Upper lobe of left lung (tissue), 6 donors: ENCODE measurements at regions not wholly inside any gene's neighbourhood (a gene's known extent, or its start where the extent isn't known, plus 50 kb on each side); places are given as distances from the start of the nearest gene placed in this dataset.

ENCODE experiments used
- ATAC-seq, 2 donors: fragments of 200-7000 bp; cut with Tn5 transposase; one replicate each; pipeline ENCODE4 v1.9.1; 2022; ENCODE audit warnings: mild to moderate bottlenecking in 2 of 2, moderate library complexity in 2 of 2; ENCODE audit not compliant: low FRiP score in 2 of 2
- DNase-seq, 2 donors: peaks; one replicate each; pipeline ENCODE4 v3.0.0-alpha.2; 2019 to 2020
- H3K27ac ChIP-seq, 4 donors: fragments of 200-600 bp; sonication (generic); one replicate each; pipeline ENCODE4 v1.5.1; 2016 to 2019
- H3K27me3 ChIP-seq, 4 donors: fragments of 200-600 bp; sonication (generic); one replicate each; pipeline ENCODE4 v1.5.1; 2017 to 2019
- H3K36me3 ChIP-seq, 4 donors: fragments of 200-600 bp; sonication (generic); one replicate each; pipeline ENCODE4 v1.5.1; 2016 to 2019
- H3K4me1 ChIP-seq, 4 donors: fragments of 200-600 bp; sonication (generic); one replicate each; pipeline ENCODE4 v1.5.1; 2018 to 2019
- H3K4me3 ChIP-seq, 4 donors: fragments of 200-600 bp; sonication (generic); one replicate each; pipeline ENCODE4 v1.5.1; 2017 to 2019; ENCODE audit warnings: mild to moderate bottlenecking in 2 of 4, moderate library complexity in 1 of 4
- H3K9me3 ChIP-seq, 4 donors: fragments of 200-600 bp; sonication (generic); one replicate each; pipeline ENCODE4 v1.5.1; 2018 to 2019
- EP300 ChIP-seq, 4 donors: sonication (generic); formaldehyde crosslinking; IDR thresholded peaks; one replicate each; pipeline ENCODE4 v1.5.1; 2017; ENCODE audit warnings: antibody characterized with exemption in 4 of 4, control low read depth in 2 of 4
- POLR2A ChIP-seq, 4 donors: fragments of 450-650 bp; IDR thresholded peaks; one replicate each; pipeline ENCODE4 v1.5.1; 2016 to 2017; ENCODE audit warnings: antibody characterized with exemption in 4 of 4, mild to moderate bottlenecking in 2 of 4
- POLR2AphosphoS5 ChIP-seq, 2 donors: sonication (generic); formaldehyde crosslinking; IDR thresholded peaks; one replicate each; pipeline ENCODE4 v1.5.1; 2017; ENCODE audit warnings: antibody characterized with exemption in 2 of 2
- WGBS, 2 donors: methylation state at CpG; one replicate each; pipeline ENCODE4 v1.1.5; 2017 to 2018; 5-methylcytosine and 5-hydroxymethylcytosine counted together
- TF ChIP-seq, protein P1 (sequence below), 6 experiments: fragments of 450-650 bp in 4 of 6; fragments of 200-600 bp in 2 of 6; sonication (generic) in 2 of 6; IDR thresholded peaks; one replicate each; pipeline ENCODE4 v1.5.1; 2016 to 2019; ENCODE audit warnings: antibody characterized with exemption in 6 of 6
- donor health status: DM: no; HTN: no; CAD: no; lungs with moderate emphysema.
- donor health status: DM: no; HTN: yes; CAD: no; lungs with severe emphysema.

GRCh38 chr6:9924971-9925370, 489.9 kb downstream of the TFAP2A start:
- H3K4me1 ChIP-seq = no peaks in the 10 kb centered on the region

DNA sequence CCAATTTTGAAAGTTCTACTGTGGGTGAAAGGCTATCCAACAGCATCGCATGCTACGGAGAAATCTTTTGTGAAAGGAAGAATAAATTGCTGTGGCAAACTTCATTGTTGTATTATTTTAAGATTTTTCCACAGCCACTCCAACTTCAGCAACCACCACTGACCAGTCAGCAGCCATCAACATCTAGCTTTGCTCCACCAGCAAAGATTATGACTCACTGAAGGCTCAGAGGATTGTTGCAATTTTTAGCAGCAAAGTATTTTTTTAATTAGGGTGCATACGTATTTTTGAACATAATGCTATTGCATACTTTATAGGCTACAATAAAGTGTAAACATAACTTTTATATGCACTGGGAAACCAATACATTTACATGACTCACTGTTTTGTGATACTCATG, 493.5 kb downstream of the TFAP2A start:
- Histone ChIP-seq H3K4me1 (no peaks in the 10 kb centered on the region), H3K36me3 (no peaks in the 10 kb centered on the region), H3K4me3 (no peak overlapping the region), H3K27ac (no peak overlapping the region), H3K9me3 (no peaks in the 10 kb centered on the region), H3K27me3 (no peaks in the 10 kb centered on the region)
- TF ChIP-seq POLR2AphosphoS5 (IDR thresholded peaks at IDR 0.05) (no peak), POLR2A (IDR thresholded peaks at IDR 0.05) (no peak), EP300 (IDR thresholded peaks at IDR 0.05) (no peak)
- TF ChIP-seq, protein P1, sequence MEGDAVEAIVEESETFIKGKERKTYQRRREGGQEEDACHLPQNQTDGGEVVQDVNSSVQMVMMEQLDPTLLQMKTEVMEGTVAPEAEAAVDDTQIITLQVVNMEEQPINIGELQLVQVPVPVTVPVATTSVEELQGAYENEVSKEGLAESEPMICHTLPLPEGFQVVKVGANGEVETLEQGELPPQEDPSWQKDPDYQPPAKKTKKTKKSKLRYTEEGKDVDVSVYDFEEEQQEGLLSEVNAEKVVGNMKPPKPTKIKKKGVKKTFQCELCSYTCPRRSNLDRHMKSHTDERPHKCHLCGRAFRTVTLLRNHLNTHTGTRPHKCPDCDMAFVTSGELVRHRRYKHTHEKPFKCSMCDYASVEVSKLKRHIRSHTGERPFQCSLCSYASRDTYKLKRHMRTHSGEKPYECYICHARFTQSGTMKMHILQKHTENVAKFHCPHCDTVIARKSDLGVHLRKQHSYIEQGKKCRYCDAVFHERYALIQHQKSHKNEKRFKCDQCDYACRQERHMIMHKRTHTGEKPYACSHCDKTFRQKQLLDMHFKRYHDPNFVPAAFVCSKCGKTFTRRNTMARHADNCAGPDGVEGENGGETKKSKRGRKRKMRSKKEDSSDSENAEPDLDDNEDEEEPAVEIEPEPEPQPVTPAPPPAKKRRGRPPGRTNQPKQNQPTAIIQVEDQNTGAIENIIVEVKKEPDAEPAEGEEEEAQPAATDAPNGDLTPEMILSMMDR (IDR thresholded peaks at IDR 0.05) = no peak
- 87 to 91% methylated on average over 3 of the region's 3 CpGs for WGBS, 2 donors
- ATAC-seq (no peak), DNase-seq (no peak)

More at GRCh38 chr6:9924971-9925370, 489.9 kb downstream of the TFAP2A start:
- Histone ChIP-seq H3K4me3 (no peak overlapping the region), H3K27me3 (no peaks in the 10 kb centered on the region), H3K9me3 (peaks cover 0 to 2% (median 0%) of the 10 kb centered on the region in 4 donors), H3K36me3 (no peaks in the 10 kb centered on the region), H3K27ac (no peak overlapping the region)
- TF ChIP-seq POLR2A (IDR thresholded peaks at IDR 0.05) (no peak), EP300 (IDR thresholded peaks at IDR 0.05) (no peak)
- WGBS, 2 donors = 73 to 87% methylated on average over 7 of the region's 7 CpGs
- ATAC-seq = no peak
- DNase-seq = no peak

GRCh38 chr6:9914951-9915350, 499.9 kb downstream of the TFAP2A start:
- TF ChIP-seq, protein P1 (IDR thresholded peaks at IDR 0.05) = no peak
- TF ChIP-seq EP300 (IDR thresholded peaks at IDR 0.05) (no peak), POLR2AphosphoS5 (IDR thresholded peaks at IDR 0.05) (no peak), POLR2A (IDR thresholded peaks at IDR 0.05) (no peak)
- ATAC-seq = no peak
- Histone ChIP-seq H3K27me3 (no peaks in the 10 kb centered on the region), H3K4me1 (no peaks in the 10 kb centered on the region), H3K9me3 (no peaks in the 10 kb centered on the region), H3K27ac (no peak overlapping the region), H3K36me3 (no peaks in the 10 kb centered on the region), H3K4me3 (no peak overlapping the region)
- no peak for DNase-seq
- WGBS, 2 donors = 82 to 85% methylated on average over 5 of the region's 5 CpGs

- H3K27ac ChIP-seq = no peak overlapping the region
- no peaks in the 10 kb centered on the region for H3K36me3 ChIP-seq
- ATAC-seq = no peak
- DNase-seq = no peak
- no peaks in the 10 kb centered on the region for H3K9me3 ChIP-seq
- 88 to 96% methylated on average over 1 of the region's 1 CpG for WGBS, 2 donors
- no peak overlapping the region for H3K4me3 ChIP-seq
- H3K27me3 ChIP-seq = no peaks in the 10 kb centered on the region
- TF ChIP-seq, protein P1 (IDR thresholded peaks at IDR 0.05) = no peak
- no peak for TF ChIP-seq POLR2A (IDR thresholded peaks at IDR 0.05)
- TF ChIP-seq EP300 (IDR thresholded peaks at IDR 0.05) = no peak
- TF ChIP-seq POLR2AphosphoS5 (IDR thresholded peaks at IDR 0.05) = no peak
- no peaks in the 10 kb centered on the region for H3K4me1 ChIP-seq
These were observed 513.5 kb downstream of the TFAP2A start for GRCh38 chr6:9901376-9901775.

- Histone ChIP-seq H3K9me3 (no peaks in the 10 kb centered on the region), H3K4me1 (no peaks in the 10 kb centered on the region), H3K36me3 (no peaks in the 10 kb centered on the region), H3K27ac (no peak overlapping the region), H3K4me3 (no peak overlapping the region), H3K27me3 (no peaks in the 10 kb centered on the region)
- TF ChIP-seq, protein P1 (IDR thresholded peaks at IDR 0.05) = no peak
- TF ChIP-seq POLR2AphosphoS5 (IDR thresholded peaks at IDR 0.05) (no peak), EP300 (IDR thresholded peaks at IDR 0.05) (no peak), POLR2A (IDR thresholded peaks at IDR 0.05) (no peak)
- no peak for ATAC-seq
- no peak for DNase-seq
- 82 to 86% methylated on average over 3 of the region's 3 CpGs for WGBS, 2 donors
These were observed 518.1 kb downstream of the TFAP2A start for GRCh38 chr6:9896806-9897205.
